Kidney (tissue), 13 donors: ENCODE measurements at regions not wholly inside any gene's neighbourhood (a gene's known extent, or its start where the extent isn't known, plus 50 kb on each side); places are given as distances from the start of the nearest gene placed in this dataset.

Experiments used
- DNase-seq, 5 donors: peaks; one replicate each; pipeline ENCODE4 v3.0.0-alpha.2; 2013 to 2020
- FAIRE-seq: peaks from 2 replicates; lab custom pipeline; 2012; peaks lifted over from hg19 to GRCh38; lab: Jason Lieb, UNC
- H3K27ac ChIP-seq, 2 donors: one replicate each; pipeline ENCODE4 v1.7.0; 2013; ENCODE audit warnings: low read depth in 2 of 2, low read length in 2 of 2, inconsistent platforms in 1 of 2
- H3K27me3 ChIP-seq: one replicate; pipeline ENCODE4 v1.7.1; 2013; ENCODE audit warnings: low read length, inconsistent platforms; ENCODE audit not compliant: control insufficient read depth, insufficient read depth
- H3K36me3 ChIP-seq, 3 donors: one replicate each; pipeline versions ENCODE4 v1.7.0 to v1.7.1; 2013; ENCODE audit warnings: low read length in 3 of 3, control low read depth in 1 of 3, inconsistent platforms in 1 of 3; ENCODE audit not compliant: insufficient read depth in 3 of 3, control insufficient read depth in 2 of 3
- H3K4me1 ChIP-seq, 3 donors: one replicate each; pipeline versions ENCODE4 v1.7.0 to v1.7.1; 2013; ENCODE audit warnings: low read length in 3 of 3, inconsistent platforms in 1 of 3, low read depth in 1 of 3; ENCODE audit not compliant: control insufficient read depth in 2 of 3, insufficient read depth in 2 of 3
- H3K4me3 ChIP-seq, 3 donors: one replicate each; pipeline versions ENCODE4 v1.7.0 to v1.8.1; 2013; ENCODE audit warnings: low read length in 3 of 3, control low read depth in 1 of 3, inconsistent platforms in 1 of 3
- H3K9ac ChIP-seq, 3 donors: one replicate each; pipeline versions ENCODE4 v1.7.0 to v1.7.1; 2013; ENCODE audit warnings: low read length in 3 of 3, control low read depth in 1 of 3, inconsistent platforms in 1 of 3
- H3K9me3 ChIP-seq, 3 donors: one replicate each; pipeline versions ENCODE4 v1.7.0 to v1.7.1; 2013; ENCODE audit warnings: low read length in 3 of 3, control low read depth in 1 of 3, inconsistent platforms in 1 of 3; ENCODE audit not compliant: control insufficient read depth in 2 of 3, insufficient read depth in 1 of 3
- CTCF ChIP-seq: IDR thresholded peaks from 3 replicates; pipeline ENCODE4 v1.5.1; 2012; ENCODE audit warnings: mild to moderate bottlenecking, moderate library complexity, borderline replicate concordance; ENCODE audit not compliant: insufficient read depth; ENCODE audit errors: extremely low read depth
- intact Hi-C: fragments of 100-400 bp; cut with DNase I; formaldehyde crosslinking; loops from one replicate; pipeline ENCODE4 v1.11.1; 2022
- donor health status: control.
- donor health status: control.
- donor health status: control.
- donor health status: control.
- donor health status: control.
- donor health status: DM: yes; HTN: yes; CAD: no.
- donor health status: Normal renal cell carcinoma (clear cell type).

- Histone ChIP-seq H3K27ac (no peak overlapping the region), H3K4me3 (no peak overlapping the region), H3K4me1 (no peaks in the 10 kb centered on the region), H3K36me3 (no peaks in the 10 kb centered on the region), H3K27me3 (no peaks in the 10 kb centered on the region), H3K9me3 (no peaks in the 10 kb centered on the region), H3K9ac (no peak overlapping the region)
- no peak for TF ChIP-seq CTCF
- intact Hi-C loops = no loop called here
- FAIRE-seq = no peak
- peak in 1 of 5 donors; percentile 61 for DNase-seq
Observed at GRCh38 chr1:234683127-234683860, 73.3 kb upstream of the IRF2BP2 start.

GRCh38 chr1:234681990-234682389 is 72.0 kb upstream of the IRF2BP2 start:
- no peaks in the 10 kb centered on the region for H3K27me3 ChIP-seq
- FAIRE-seq = no peak
- no peak overlapping the region for H3K9ac ChIP-seq
- no peak overlapping the region for H3K4me3 ChIP-seq
- no peak overlapping the region for H3K27ac ChIP-seq
- DNase-seq = no peak
- TF ChIP-seq CTCF = no peak
- no peaks in the 10 kb centered on the region for H3K36me3 ChIP-seq
- intact Hi-C loops = no loop called here
- H3K4me1 ChIP-seq = no peaks in the 10 kb centered on the region
- no peaks in the 10 kb centered on the region for H3K9me3 ChIP-seq

GRCh38 chr1:234681065-234681464 is 71.1 kb upstream of the IRF2BP2 start:
- no peaks in the 10 kb centered on the region for H3K9me3 ChIP-seq
- intact Hi-C loops = no loop called here
- no peak overlapping the region for H3K4me3 ChIP-seq
- TF ChIP-seq CTCF = no peak
- no peak for DNase-seq
- H3K9ac ChIP-seq = no peak overlapping the region
- no peak overlapping the region for H3K27ac ChIP-seq
- FAIRE-seq = no peak
- no peaks in the 10 kb centered on the region for H3K4me1 ChIP-seq
- H3K36me3 ChIP-seq = no peaks in the 10 kb centered on the region
- no peaks in the 10 kb centered on the region for H3K27me3 ChIP-seq
